ENCODE measurements at regions not wholly inside any gene's neighbourhood (a gene's known extent, or its start where the extent isn't known, plus 50 kb on each side); places are given as distances from the start of the nearest gene placed in this dataset.

DNA sequence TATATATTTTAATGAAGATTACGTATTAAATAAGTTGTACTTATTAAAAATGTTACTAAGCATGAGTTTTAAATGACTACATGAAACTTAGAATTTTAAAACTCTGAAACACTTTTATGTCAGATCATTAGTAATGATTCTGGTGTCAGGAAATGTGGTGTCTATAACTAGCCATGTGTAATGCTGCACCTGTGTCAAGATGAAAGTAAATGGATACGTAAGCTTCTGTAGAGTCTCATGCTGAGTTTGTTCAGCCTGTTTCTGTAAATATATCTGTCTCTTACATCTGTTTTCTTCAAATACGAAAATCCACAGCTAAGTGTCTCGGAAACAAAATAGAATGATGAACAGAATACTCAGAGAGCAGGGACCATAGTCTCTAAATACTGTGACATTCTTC is 278.0 kb upstream of the SMC2 start:
- Histone ChIP-seq H3K18ac (ENCODE audit: extremely low read depth, low read length) (no peak overlapping the region), H4K91ac (replicated peaks; ENCODE audit: insufficient read length, low read length) (no peak overlapping the region), H2BK120ac (replicated peaks; ENCODE audit: low read depth, low read length) (no peak overlapping the region), H2BK20ac (ENCODE audit: low read length) (no peak overlapping the region), H3K14ac (ENCODE audit: insufficient read length) (no peak overlapping the region), H3K9me3 (ENCODE audit: insufficient read depth in 2 of 2, low read depth in 1 of 2, low read length in 1 of 2) (no peaks in the 10 kb centered on the region), H3K79me2 (ENCODE audit: control insufficient read depth in 1 of 2, insufficient read depth in 2 of 2, low read length in 2 of 2) (no peaks in the 10 kb centered on the region), H2AFZ (ENCODE audit: low read length) (no peak overlapping the region), H3K4me1 (replicated peaks in 1 of 4; ENCODE audit: control insufficient read depth in 3 of 4, insufficient read depth in 4 of 4, low read length in 3 of 4) (no peaks in the 10 kb centered on the region), H2BK12ac (ENCODE audit: low read depth, low read length) (no peak overlapping the region), H2BK5ac (ENCODE audit: low read depth, low read length) (no peak overlapping the region), H4K8ac (ENCODE audit: extremely low read depth, insufficient read depth, low read length) (no peak overlapping the region), H4K5ac (ENCODE audit: insufficient read length, low read depth, low read length) (no peak overlapping the region), H3K36me3 (ENCODE audit: control insufficient read depth in 2 of 4, insufficient read depth in 4 of 4, low read length in 3 of 4) (no peaks in the 10 kb centered on the region), H3K9ac (replicated peaks in 1 of 4; ENCODE audit: extremely low read depth in 1 of 4, low read depth in 3 of 4, low read length in 3 of 4) (no peak overlapping the region), H3K23me2 (ENCODE audit: low read depth, low read length) (no peaks in the 10 kb centered on the region; the same call in 1 of the 2 replicates), H4K20me1 (replicated peaks in 1 of 2; ENCODE audit: control insufficient read depth in 1 of 2, insufficient read depth in 2 of 2, low read length in 2 of 2) (no peaks in the 10 kb centered on the region), H3K23ac (ENCODE audit: insufficient read length) (no peak overlapping the region), H2AK5ac (ENCODE audit: low read depth, low read length) (no peak overlapping the region), H3K4me2 (ENCODE audit: insufficient read depth in 1 of 2, low read depth in 2 of 2, low read length in 2 of 2) (no peak overlapping the region), H2BK15ac (ENCODE audit: low read length) (no peak overlapping the region), H3K4me3 (ENCODE audit: extremely low read depth in 1 of 4, insufficient read depth in 2 of 4, low read depth in 3 of 4, low read length in 4 of 4) (no peak overlapping the region), H3K4ac (replicated peaks; ENCODE audit: insufficient read length, low read depth, low read length) (no peak overlapping the region), H3K27ac (ENCODE audit: low read depth, low read length) (no peak overlapping the region), H3K56ac (replicated peaks; ENCODE audit: insufficient read length, low read depth, low read length) (no peak overlapping the region), H3K79me1 (ENCODE audit: low read depth, low read length) (no peaks in the 10 kb centered on the region), H3K27me3 (replicated peaks in 1 of 4; ENCODE audit: control insufficient read depth in 3 of 4, extremely low read depth in 1 of 4, insufficient read depth in 3 of 4, low read length in 3 of 4) (no peaks in the 10 kb centered on the region)
- 93% methylated on average over 4 of the region's 4 CpGs; no CpG with 5 or more reads in 1 of the 2 experiments for WGBS, 2 experiments (ENCODE audit: extremely low coverage in 1 of 2, insufficient coverage in 1 of 2, insufficient read length in 1 of 2, insufficient replicate concordance in 2 of 2, low coverage in 1 of 2, low lambda C conversion rate in 2 of 2, missing lambda C conversion rate in 1 of 2)
- ChIA-PET CTCF (ENCODE audit: partially characterized antibody) (no interaction called here), POLR2A (ENCODE audit: partially characterized antibody) (no interaction called here)
- DNase-seq (ENCODE audit: low read depth in 1 of 2, low spot score in 2 of 2), result no peak
- FAIRE-seq, result no peak
- no peak for TF ChIP-seq FOSL1 (IDR thresholded peaks at IDR 0.05; ENCODE audit: insufficient read depth, low read depth, low read length)
- no peak for TF ChIP-seq MAFK (IDR thresholded peaks at IDR 0.05; ENCODE audit: low read depth, low read length)
- TF ChIP-seq TAF7 (optimal IDR thresholded peaks at IDR 0.05; ENCODE audit: borderline replicate concordance, low read depth, low read length), result no peak
- TF ChIP-seq RNF2 (IDR thresholded peaks at IDR 0.05; ENCODE audit: borderline replicate concordance, low read depth, low read length, missing control alignments, poor library complexity, severe bottlenecking), result no peak
- no peak for TF ChIP-seq EZH2 (IDR thresholded peaks at IDR 0.05; ENCODE audit: low read depth, low read length, severe bottlenecking)
- no peak for TF ChIP-seq GTF2F1 (IDR thresholded peaks at IDR 0.05; ENCODE audit: borderline replicate concordance, low read depth, low read length)
- TF ChIP-seq JUND (IDR thresholded peaks at IDR 0.05; ENCODE audit: low read length), result no peak
